Gastroesophageal sphincter (tissue), 3 donors: ENCODE measurements at regions not wholly inside any gene's neighbourhood (a gene's known extent, or its start where the extent isn't known, plus 50 kb on each side); places are given as distances from the start of the nearest gene placed in this dataset.

ENCODE experiments used
- CTCF ChIP-seq, 4 experiments: fragments of 200-600 bp in 2 of 4; fragments of 450-650 bp in 2 of 4; sonication (generic) in 1 of 4; IDR thresholded peaks; one replicate each; pipeline ENCODE4 v1.5.1; 2017 to 2019; ENCODE audit warnings: antibody characterized with exemption in 4 of 4, mild to moderate bottlenecking in 2 of 4, moderate library complexity in 2 of 4
- EP300 ChIP-seq: sonication (generic); formaldehyde crosslinking; IDR thresholded peaks from one replicate; pipeline ENCODE4 v1.6.1; 2017; ENCODE audit warnings: antibody characterized with exemption, mild to moderate bottlenecking
- POLR2A ChIP-seq, 2 donors: fragments of 450-650 bp; IDR thresholded peaks; one replicate each; pipeline ENCODE4 v1.6.1; 2017; ENCODE audit warnings: antibody characterized with exemption in 2 of 2, mild to moderate bottlenecking in 2 of 2, moderate library complexity in 1 of 2
- POLR2AphosphoS5 ChIP-seq: sonication (generic); formaldehyde crosslinking; IDR thresholded peaks from one replicate; pipeline ENCODE4 v1.6.1; 2017; ENCODE audit warnings: antibody characterized with exemption

DNA sequence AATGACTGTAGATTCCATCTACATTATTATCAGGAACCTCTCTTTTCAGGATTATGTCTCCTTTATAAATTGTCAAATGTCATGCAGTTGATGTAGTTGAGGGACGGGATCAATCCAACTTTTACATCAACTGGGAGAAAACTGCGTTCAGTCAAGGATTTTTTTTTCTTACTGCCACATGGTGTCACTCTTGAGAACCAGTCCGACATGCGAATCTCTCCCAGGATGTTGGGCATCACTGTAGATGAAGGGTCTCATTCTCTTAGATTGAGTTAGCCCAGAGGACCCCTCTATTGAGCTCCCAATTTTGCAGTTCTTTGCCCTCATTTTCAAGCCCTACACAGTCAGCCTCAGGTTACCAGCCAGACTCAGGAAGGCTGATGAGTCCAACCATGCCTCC, 120.3 kb upstream of the PTPRZ1 start:
- no peak for TF ChIP-seq CTCF (IDR thresholded peaks at IDR 0.05)
- TF ChIP-seq POLR2A (IDR thresholded peaks at IDR 0.05): no peak
- TF ChIP-seq EP300: no peak
- no peak for TF ChIP-seq POLR2AphosphoS5
